H9 (cell line): ENCODE measurements at regions not wholly inside any gene's neighbourhood (a gene's known extent, or its start where the extent isn't known, plus 50 kb on each side); places are given as distances from the start of the nearest gene placed in this dataset.

Experiments used
- DNase-seq: peaks from one replicate; pipeline ENCODE4 v3.0.0-alpha.2; 2017
- H2AFZ ChIP-seq: one replicate; pipeline ENCODE4 v1.6.1; 2013; ENCODE audit warnings: mild to moderate bottlenecking, low read length, control low read depth, moderate library complexity
- H2AK5ac ChIP-seq: 2 replicates; pipeline ENCODE4 v1.6.1; 2013; ENCODE audit warnings: low read length, control low read depth, mixed read lengths; ENCODE audit not compliant: insufficient read length
- H2BK120ac ChIP-seq: one replicate; pipeline ENCODE4 v1.6.1; 2013; ENCODE audit warnings: low read depth, mild to moderate bottlenecking, low read length, control low read depth, inconsistent platforms; ENCODE audit not compliant: poor library complexity, severe bottlenecking
- H2BK12ac ChIP-seq: 2 replicates; pipeline ENCODE4 v1.6.1; 2013; ENCODE audit warnings: low read length, control low read depth, mixed read lengths, low read depth; ENCODE audit not compliant: insufficient read length
- H2BK15ac ChIP-seq: 2 replicates; pipeline ENCODE4 v1.6.1; 2013; ENCODE audit warnings: low read depth, low read length, control low read depth
- H2BK20ac ChIP-seq: one replicate; pipeline ENCODE4 v1.6.1; 2013; ENCODE audit warnings: low read depth, mild to moderate bottlenecking, low read length, control low read depth, inconsistent platforms; ENCODE audit not compliant: poor library complexity, severe bottlenecking
- H2BK5ac ChIP-seq: 2 replicates; pipeline ENCODE4 v1.6.1; 2013; ENCODE audit warnings: low read length, control low read depth, mixed read lengths; ENCODE audit not compliant: insufficient read length
- H3K14ac ChIP-seq: 2 replicates; pipeline ENCODE4 v1.6.1; 2013; ENCODE audit warnings: low read length, control low read depth; ENCODE audit not compliant: insufficient read depth
- H3K18ac ChIP-seq: 2 replicates; pipeline ENCODE4 v1.6.1; 2013; ENCODE audit warnings: low read depth, mild to moderate bottlenecking, mixed read lengths, low read length, control low read depth; ENCODE audit not compliant: insufficient read length
- H3K23ac ChIP-seq: 2 replicates; pipeline ENCODE4 v1.6.1; 2013; ENCODE audit warnings: low read length, control low read depth, mixed read lengths, low read depth; ENCODE audit not compliant: insufficient read length
- H3K23me2 ChIP-seq: 2 replicates; pipeline ENCODE4 v1.6.1; 2013; ENCODE audit warnings: low read depth, mild to moderate bottlenecking, mixed read lengths, low read length, control low read depth; ENCODE audit not compliant: insufficient read length, poor library complexity, severe bottlenecking
- H3K27ac ChIP-seq: 2 replicates; pipeline ENCODE4 v1.5.1; 2013; ENCODE audit warnings: low read length, control low read depth, mixed read lengths, low read depth; ENCODE audit not compliant: insufficient read length
- H3K27me3 ChIP-seq: 2 replicates; pipeline ENCODE4 v1.6.1; 2013; ENCODE audit warnings: low read length, control low read depth, inconsistent platforms; ENCODE audit not compliant: insufficient read depth
- H3K4ac ChIP-seq: 2 replicates; pipeline ENCODE4 v1.6.1; 2013; ENCODE audit warnings: low read depth, mild to moderate bottlenecking, control low read depth, inconsistent platforms, low read length, moderate library complexity
- H3K4me1 ChIP-seq: 2 replicates; pipeline ENCODE4 v1.6.1; 2013; ENCODE audit warnings: low read length, control low read depth, inconsistent platforms; ENCODE audit not compliant: insufficient read depth
- H3K4me2 ChIP-seq: 2 replicates; pipeline ENCODE4 v1.6.1; 2013; ENCODE audit warnings: low read length, control low read depth, mixed read lengths; ENCODE audit not compliant: insufficient read length, insufficient read depth
- H3K56ac ChIP-seq: 2 replicates; pipeline ENCODE4 v1.6.1; 2013; ENCODE audit warnings: low read depth, mild to moderate bottlenecking, mixed read lengths, low read length, control low read depth; ENCODE audit not compliant: insufficient read length
- H3K79me1 ChIP-seq: 2 replicates; pipeline ENCODE4 v1.6.1; 2013; ENCODE audit warnings: low read depth, mild to moderate bottlenecking, moderate library complexity, low read length, control low read depth, inconsistent platforms; ENCODE audit not compliant: insufficient read depth, poor library complexity, severe bottlenecking
- H3K79me2 ChIP-seq: 2 replicates; pipeline ENCODE4 v1.6.1; 2013; ENCODE audit warnings: low read length, control low read depth, inconsistent platforms; ENCODE audit not compliant: insufficient read depth
- H3K9ac ChIP-seq: 2 replicates; pipeline ENCODE4 v1.6.1; 2013; ENCODE audit warnings: low read length, control low read depth, mixed read lengths; ENCODE audit not compliant: insufficient read length; ENCODE audit errors: extremely low read depth
- H3K9me3 ChIP-seq: one replicate; pipeline ENCODE4 v1.6.1; 2013; ENCODE audit warnings: low read depth, low read length, inconsistent platforms; ENCODE audit not compliant: control insufficient read depth
- H3T11ph ChIP-seq: one replicate; pipeline ENCODE4 v1.6.1; 2013; ENCODE audit warnings: mild to moderate bottlenecking, low read length, control low read depth, inconsistent platforms
- H4K20me1 ChIP-seq: one replicate; pipeline ENCODE4 v1.6.1; 2013; ENCODE audit not compliant: control insufficient read depth, insufficient read length, insufficient read depth
- H4K5ac ChIP-seq: 2 replicates; pipeline ENCODE4 v1.6.1; 2013; ENCODE audit warnings: low read depth, mild to moderate bottlenecking, mixed read lengths, low read length, control low read depth; ENCODE audit not compliant: insufficient read length
- H4K8ac ChIP-seq: replicated peaks from 2 replicates; pipeline ENCODE4 v1.6.1; 2013; ENCODE audit warnings: low read length, control low read depth, mixed read lengths, low read depth; ENCODE audit not compliant: insufficient read length
- H4K91ac ChIP-seq: 2 replicates; pipeline ENCODE4 v1.6.1; 2013; ENCODE audit warnings: low read depth, mild to moderate bottlenecking, moderate library complexity, mixed read lengths, low read length, control low read depth; ENCODE audit not compliant: insufficient read length
- H3K27ac Mint-ChIP-seq, 3 experiments: 2 replicates in 2 of 3; 3 replicates in 1 of 3; pipeline ENCODE4 v1.8.0; 2020 to 2021; ENCODE audit warnings: mixed read lengths in 3 of 3, mild to moderate bottlenecking in 1 of 3, moderate library complexity in 1 of 3
- H3K27me3 Mint-ChIP-seq: 2 replicates; pipeline ENCODE4 v1.8.0; 2021; ENCODE audit warnings: low read depth, mild to moderate bottlenecking, moderate library complexity, mixed read lengths
- H3K36me3 Mint-ChIP-seq, 3 experiments: 2 replicates in 2 of 3; 3 replicates in 1 of 3; pipeline ENCODE4 v1.8.0; 2020 to 2021; ENCODE audit warnings: low read depth in 3 of 3, mixed read lengths in 3 of 3; ENCODE audit not compliant: insufficient read depth in 1 of 3
- H3K4me1 Mint-ChIP-seq, 2 experiments: 2 replicates each; pipeline ENCODE4 v1.8.0; 2020; ENCODE audit warnings: mixed read lengths in 2 of 2
- H3K4me3 Mint-ChIP-seq, 2 experiments: 2 replicates in 1 of 2; 3 replicates in 1 of 2; pipeline ENCODE4 v1.8.0; 2020 to 2021; ENCODE audit warnings: mild to moderate bottlenecking in 2 of 2, mixed read lengths in 2 of 2, moderate library complexity in 1 of 2
- H3K9me3 Mint-ChIP-seq, 2 experiments: 2 replicates in 1 of 2; 3 replicates in 1 of 2; pipeline ENCODE4 v1.8.0; 2020; ENCODE audit warnings: mild to moderate bottlenecking in 2 of 2, mixed read lengths in 2 of 2, moderate library complexity in 1 of 2
- CTCF ChIP-seq: fragments of 200-600 bp; sonication (generic); conservative IDR thresholded peaks from 3 replicates; pipeline ENCODE4 v1.8.0; 2021; ENCODE audit warnings: antibody characterized with exemption, mild to moderate bottlenecking
- WGBS: extraction: QIAGEN DNeasy Blood & Tissue Kit; methylation state at CpG from one replicate; pipeline ENCODE4 v1.1.7; 2013; ENCODE audit warnings: missing lambda C conversion rate, low lambda C conversion rate, mixed read lengths; ENCODE audit not compliant: insufficient read length; ENCODE audit errors: extremely low coverage; 5-methylcytosine and 5-hydroxymethylcytosine counted together

- no peak overlapping the region for H3K23ac ChIP-seq
- peaks cover 4% of the 10 kb centered on the region; the same call in 1 of the 2 replicates for H3K4me1 ChIP-seq
Measured at GRCh38 chr5:125162714-125163113, 416.3 kb upstream of the ZNF608 start.

More at GRCh38 chr5:125162714-125163113, 416.3 kb upstream of the ZNF608 start:
- peaks cover 16% of the 10 kb centered on the region in 2 experiments for H3K4me1 Mint-ChIP-seq
- Histone ChIP-seq H3K9me3 (no peaks in the 10 kb centered on the region), H3K18ac (no peak overlapping the region), H4K8ac (no peak overlapping the region), H2AFZ (no peak overlapping the region), H3K14ac (no peak overlapping the region), H3K79me1 (no peaks in the 10 kb centered on the region), H3K79me2 (no peaks in the 10 kb centered on the region), H2BK12ac (no peak overlapping the region), H4K20me1 (no peaks in the 10 kb centered on the region), H4K5ac (no peak overlapping the region), H2BK20ac (no peak overlapping the region), H2BK120ac (no peak overlapping the region), H3K9ac (no peak overlapping the region), H3K23me2 (no peaks in the 10 kb centered on the region), H3K27me3 (no peaks in the 10 kb centered on the region), H3K27ac (no peak overlapping the region), H3K4me2 (no peak overlapping the region), H3K56ac (no peak overlapping the region), H2BK15ac (no peak overlapping the region), H3K4ac (no peak overlapping the region), H4K91ac (no peak overlapping the region), H2AK5ac (no peak overlapping the region), H2BK5ac (no peak overlapping the region), H3T11ph (no peak overlapping the region)
- H3K36me3 Mint-ChIP-seq: peaks cover 52 to 68% (median 55%) of the 10 kb centered on the region in 3 experiments
- no peak overlapping the region for H3K27ac Mint-ChIP-seq
- peaks cover 56% of the 10 kb centered on the region in 2 experiments for H3K9me3 Mint-ChIP-seq
- H3K4me3 Mint-ChIP-seq: no peak overlapping the region
- TF ChIP-seq CTCF: no peak
- no peak for DNase-seq
- H3K27me3 Mint-ChIP-seq: no peaks in the 10 kb centered on the region; the same call in 1 of the 2 replicates
- WGBS: no CpG with 5 or more reads among the region's 1 CpG
